ENCODE measurements at regions not wholly inside any gene's neighbourhood (a gene's known extent, or its start where the extent isn't known, plus 50 kb on each side); places are given as distances from the start of the nearest gene placed in this dataset.
"Not testable (repeated sequence)": the region's sequence is repeated elsewhere in the genome, so short reads cannot be mapped to it uniquely, and the experiment has no call there.

GRCh38 chr17:30625380-30625779, 148.2 kb downstream of the GOSR1 start:
- not testable (repeated sequence) for DNase-seq

- not testable (repeated sequence) for DNase-seq
Observed at GRCh38 chr17:30624180-30624579, 147.0 kb downstream of the GOSR1 start.

GRCh38 chr17:30609682-30610081, 132.5 kb downstream of the GOSR1 start:
- not testable (repeated sequence) for DNase-seq

GRCh38 chr17:30605523-30605922, 128.3 kb downstream of the GOSR1 start:
- no peak for DNase-seq

GRCh38 chr17:30605027-30605426, 127.8 kb downstream of the GOSR1 start:
- no peak for DNase-seq

- DNase-seq, result not testable (repeated sequence)
Observed at GRCh38 chr17:30602396-30602795, 125.2 kb downstream of the GOSR1 start.

- DNase-seq, result not testable (repeated sequence)
Observed at GRCh38 chr17:30601984-30602383, 124.8 kb downstream of the GOSR1 start.

GRCh38 chr17:30600830-30601494, 123.8 kb downstream of the GOSR1 start:
- no peak for DNase-seq

- peak; percentile 87 for DNase-seq
Observed at GRCh38 chr17:30600060-30600829, 123.0 kb downstream of the GOSR1 start.

GRCh38 chr17:30599428-30600059, 122.3 kb downstream of the GOSR1 start:
- DNase-seq, result no peak

GRCh38 chr17:30597776-30598288, 120.6 kb downstream of the GOSR1 start:
- DNase-seq, result no peak

- not testable (repeated sequence) for DNase-seq
Observed at GRCh38 chr17:30596948-30597775, 120.0 kb downstream of the GOSR1 start.

GRCh38 chr17:30594953-30595371, 117.8 kb downstream of the GOSR1 start:
- not testable (repeated sequence) for DNase-seq

- no peak for DNase-seq
Observed at GRCh38 chr17:30594223-30594952, 117.2 kb downstream of the GOSR1 start.

- no peak for DNase-seq
Observed at GRCh38 chr17:30590081-30590733, 113.0 kb downstream of the GOSR1 start.

GRCh38 chr17:30589431-30589830, 112.2 kb downstream of the GOSR1 start:
- DNase-seq, result no peak

- DNase-seq, result no peak
Observed at GRCh38 chr17:30588798-30589247, 111.6 kb downstream of the GOSR1 start.

- no peak for DNase-seq
Observed at GRCh38 chr17:30586818-30587595, 109.8 kb downstream of the GOSR1 start.

GRCh38 chr17:30584810-30585209, 107.6 kb downstream of the GOSR1 start:
- DNase-seq, result no peak

GRCh38 chr17:30580916-30581315, 103.7 kb downstream of the GOSR1 start:
- no peak for DNase-seq

Measured in femur (tissue), 1 donor.